22Rv1 (cell line): ENCODE measurements at regions not wholly inside any gene's neighbourhood (a gene's known extent, or its start where the extent isn't known, plus 50 kb on each side); places are given as distances from the start of the nearest gene placed in this dataset.

Experiments used
- ZFX ChIP-seq: fragments of 450-650 bp; IDR thresholded peaks from 2 replicates; pipeline ENCODE4 v1.6.1; 2017; ENCODE audit warnings: antibody characterized with exemption, borderline replicate concordance
- TF ChIP-seq, protein P1 (sequence below): fragments of 450-650 bp; IDR thresholded peaks from 2 replicates; pipeline ENCODE4 v1.5.1; 2017; ENCODE audit warnings: mild to moderate bottlenecking

DNA sequence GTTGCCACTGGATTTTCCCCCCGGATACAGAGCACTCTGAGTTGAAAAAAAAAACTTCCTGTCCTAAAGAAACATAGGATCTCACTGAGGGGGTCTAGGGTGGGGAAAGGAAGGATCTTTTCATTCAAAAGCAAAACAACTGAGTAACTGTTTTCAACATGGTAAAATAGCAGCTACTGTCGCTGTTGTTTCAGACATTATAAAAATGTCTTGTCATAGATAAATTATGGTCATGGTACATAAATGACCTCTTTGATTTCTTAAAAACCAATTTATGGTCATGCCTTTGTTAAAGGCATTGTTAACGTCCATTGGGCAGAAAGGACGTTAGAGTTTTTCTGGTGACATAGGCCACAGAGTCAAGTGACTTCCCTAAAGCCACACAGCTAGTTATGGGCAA lies 180.4 kb upstream of the DTNBP1 start:
- TF ChIP-seq, protein P1, sequence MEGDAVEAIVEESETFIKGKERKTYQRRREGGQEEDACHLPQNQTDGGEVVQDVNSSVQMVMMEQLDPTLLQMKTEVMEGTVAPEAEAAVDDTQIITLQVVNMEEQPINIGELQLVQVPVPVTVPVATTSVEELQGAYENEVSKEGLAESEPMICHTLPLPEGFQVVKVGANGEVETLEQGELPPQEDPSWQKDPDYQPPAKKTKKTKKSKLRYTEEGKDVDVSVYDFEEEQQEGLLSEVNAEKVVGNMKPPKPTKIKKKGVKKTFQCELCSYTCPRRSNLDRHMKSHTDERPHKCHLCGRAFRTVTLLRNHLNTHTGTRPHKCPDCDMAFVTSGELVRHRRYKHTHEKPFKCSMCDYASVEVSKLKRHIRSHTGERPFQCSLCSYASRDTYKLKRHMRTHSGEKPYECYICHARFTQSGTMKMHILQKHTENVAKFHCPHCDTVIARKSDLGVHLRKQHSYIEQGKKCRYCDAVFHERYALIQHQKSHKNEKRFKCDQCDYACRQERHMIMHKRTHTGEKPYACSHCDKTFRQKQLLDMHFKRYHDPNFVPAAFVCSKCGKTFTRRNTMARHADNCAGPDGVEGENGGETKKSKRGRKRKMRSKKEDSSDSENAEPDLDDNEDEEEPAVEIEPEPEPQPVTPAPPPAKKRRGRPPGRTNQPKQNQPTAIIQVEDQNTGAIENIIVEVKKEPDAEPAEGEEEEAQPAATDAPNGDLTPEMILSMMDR = no peak
- TF ChIP-seq ZFX = no peak
